HepG2 (cell line): ENCODE measurements at regions not wholly inside any gene's neighbourhood (a gene's known extent, or its start where the extent isn't known, plus 50 kb on each side); places are given as distances from the start of the nearest gene placed in this dataset.

Source experiments
- ARNTL ChIP-seq: sonication (generic); formaldehyde crosslinking; IDR thresholded peaks from 2 replicates; pipeline ENCODE4 v1.4.0; 2020; ENCODE audit warnings: mild to moderate bottlenecking, missing genetic modification reagents
- BORCS8-MEF2B ChIP-seq: sonication (generic); formaldehyde crosslinking; IDR thresholded peaks from 2 replicates; pipeline ENCODE4 v1.8.0; 2022; ENCODE audit warnings: mild to moderate bottlenecking, missing genetic modification reagents
- CBX2 ChIP-seq, 2 experiments: fragments of 200-600 bp in 1 of 2; sonication (generic); formaldehyde crosslinking in 1 of 2; IDR thresholded peaks; 2 replicates each; pipeline versions ENCODE4 v1.7.0 to v1.8.1; 2018 to 2022; ENCODE audit warnings: low read depth in 2 of 2, low read length in 1 of 2, mild to moderate bottlenecking in 1 of 2, missing genetic modification reagents in 1 of 2
- DR1 ChIP-seq: sonication (generic); formaldehyde crosslinking; IDR thresholded peaks from 2 replicates; pipeline ENCODE4 v1.8.0; 2021; ENCODE audit warnings: mild to moderate bottlenecking, missing genetic modification reagents, inconsistent platforms
- GFI1 ChIP-seq: sonication (generic); formaldehyde crosslinking; IDR thresholded peaks from 2 replicates; pipeline ENCODE4 v1.5.0; 2020; ENCODE audit warnings: missing genetic modification reagents, mild to moderate bottlenecking, borderline replicate concordance
- IRF2 ChIP-seq: IDR thresholded peaks from 2 replicates; pipeline ENCODE4 v1.6.1; 2018; ENCODE audit warnings: missing genetic modification reagents, missing compliant biosample characterization
- KAT8 ChIP-seq: IDR thresholded peaks from 2 replicates; pipeline ENCODE4 v1.6.1; 2016; ENCODE audit warnings: missing genetic modification reagents, missing compliant biosample characterization
- MAZ ChIP-seq, 2 experiments: sonication (generic) in 1 of 2; formaldehyde crosslinking in 1 of 2; IDR thresholded peaks; 2 replicates each; pipeline versions ENCODE4 v1.5.0 to v1.6.1; 2012 to 2020; ENCODE audit warnings: low read depth in 2 of 2, mild to moderate bottlenecking in 2 of 2, borderline replicate concordance in 1 of 2, improper control_type of control experiment in 1 of 2, low read length in 1 of 2, missing genetic modification reagents in 1 of 2, moderate library complexity in 1 of 2
- USF2 ChIP-seq, 2 experiments: sonication (generic) in 1 of 2; formaldehyde crosslinking in 1 of 2; IDR thresholded peaks; 2 replicates each; pipeline versions ENCODE4 v1.5.1 to v1.6.1; 2011 to 2020; ENCODE audit warnings: borderline replicate concordance in 1 of 2, low read depth in 1 of 2, low read length in 1 of 2, mild to moderate bottlenecking in 1 of 2, missing genetic modification reagents in 1 of 2, moderate library complexity in 1 of 2
- ZBTB42 ChIP-seq: sonication (generic); formaldehyde crosslinking; IDR thresholded peaks from 2 replicates; pipeline ENCODE4 v1.5.0; 2020; ENCODE audit warnings: mild to moderate bottlenecking, missing genetic modification reagents
- ZFP36L1 ChIP-seq: sonication (generic); formaldehyde crosslinking; IDR thresholded peaks from 2 replicates; pipeline ENCODE4 v1.8.0; 2022; ENCODE audit warnings: mild to moderate bottlenecking, missing genetic modification reagents, moderate library complexity
- ZNF205 ChIP-seq: IDR thresholded peaks from 2 replicates; pipeline ENCODE4 v1.6.1; 2018; ENCODE audit warnings: missing biosample characterization, missing genetic modification reagents
- ZNF274 ChIP-seq: sonication (generic); formaldehyde crosslinking; IDR thresholded peaks from 2 replicates; pipeline ENCODE4 v1.5.1; 2020; ENCODE audit warnings: mild to moderate bottlenecking, missing genetic modification reagents
- ZNF276 ChIP-seq: sonication (generic); formaldehyde crosslinking; IDR thresholded peaks from 2 replicates; pipeline ENCODE4 v1.4.0; 2020; ENCODE audit warnings: mild to moderate bottlenecking, low read depth, missing genetic modification reagents
- ZNF331 ChIP-seq: sonication (generic); formaldehyde crosslinking; IDR thresholded peaks from 2 replicates; pipeline ENCODE4 v1.4.0; 2020; ENCODE audit warnings: missing genetic modification reagents
- ZNF382 ChIP-seq: sonication (generic); formaldehyde crosslinking; IDR thresholded peaks from 2 replicates; pipeline ENCODE4 v1.5.0; 2020; ENCODE audit warnings: missing genetic modification reagents, mild to moderate bottlenecking, borderline replicate concordance
- TF ChIP-seq, protein P1 (sequence below): sonication (generic); formaldehyde crosslinking; IDR thresholded peaks from 2 replicates; pipeline ENCODE4 v1.4.0; 2020; ENCODE audit warnings: mild to moderate bottlenecking, missing genetic modification reagents
- TF ChIP-seq, protein P2 (sequence below): sonication (generic); formaldehyde crosslinking; IDR thresholded peaks from 2 replicates; pipeline ENCODE4 v1.5.0; 2020; ENCODE audit warnings: mild to moderate bottlenecking, missing genetic modification reagents, borderline replicate concordance

- TF ChIP-seq MAZ (IDR thresholded peaks at IDR 0.05; ENCODE audit: borderline replicate concordance, low read depth, low read length): no peak
- 0 out of 2 replicates have a peak, but pooled peaks have one; percentile 17 for TF ChIP-seq MAZ (CRISPR knock-in tag; IDR thresholded peaks at IDR 0.05; ENCODE audit: low read depth)
- TF ChIP-seq, protein P1, sequence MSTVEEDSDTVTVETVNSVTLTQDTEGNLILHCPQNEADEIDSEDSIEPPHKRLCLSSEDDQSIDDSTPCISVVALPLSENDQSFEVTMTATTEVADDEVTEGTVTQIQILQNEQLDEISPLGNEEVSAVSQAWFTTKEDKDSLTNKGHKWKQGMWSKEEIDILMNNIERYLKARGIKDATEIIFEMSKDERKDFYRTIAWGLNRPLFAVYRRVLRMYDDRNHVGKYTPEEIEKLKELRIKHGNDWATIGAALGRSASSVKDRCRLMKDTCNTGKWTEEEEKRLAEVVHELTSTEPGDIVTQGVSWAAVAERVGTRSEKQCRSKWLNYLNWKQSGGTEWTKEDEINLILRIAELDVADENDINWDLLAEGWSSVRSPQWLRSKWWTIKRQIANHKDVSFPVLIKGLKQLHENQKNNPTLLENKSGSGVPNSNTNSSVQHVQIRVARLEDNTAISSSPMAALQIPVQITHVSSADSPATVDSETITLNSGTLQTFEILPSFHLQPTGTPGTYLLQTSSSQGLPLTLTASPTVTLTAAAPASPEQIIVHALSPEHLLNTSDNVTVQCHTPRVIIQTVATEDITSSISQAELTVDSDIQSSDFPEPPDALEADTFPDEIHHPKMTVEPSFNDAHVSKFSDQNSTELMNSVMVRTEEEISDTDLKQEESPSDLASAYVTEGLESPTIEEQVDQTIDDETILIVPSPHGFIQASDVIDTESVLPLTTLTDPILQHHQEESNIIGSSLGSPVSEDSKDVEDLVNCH (CRISPR knock-in tag): no peak
- peak; percentile 61; the same call in 1 of the 2 replicates for TF ChIP-seq ZNF331 (CRISPR knock-in tag)
- 0 out of 2 replicates have a peak, but pooled peaks have one; percentile 36 for TF ChIP-seq KAT8 (CRISPR knock-in tag)
- 0 out of 2 replicates have a peak, but pooled peaks have one; percentile 44 for TF ChIP-seq IRF2 (CRISPR knock-in tag)
- TF ChIP-seq, protein P2, sequence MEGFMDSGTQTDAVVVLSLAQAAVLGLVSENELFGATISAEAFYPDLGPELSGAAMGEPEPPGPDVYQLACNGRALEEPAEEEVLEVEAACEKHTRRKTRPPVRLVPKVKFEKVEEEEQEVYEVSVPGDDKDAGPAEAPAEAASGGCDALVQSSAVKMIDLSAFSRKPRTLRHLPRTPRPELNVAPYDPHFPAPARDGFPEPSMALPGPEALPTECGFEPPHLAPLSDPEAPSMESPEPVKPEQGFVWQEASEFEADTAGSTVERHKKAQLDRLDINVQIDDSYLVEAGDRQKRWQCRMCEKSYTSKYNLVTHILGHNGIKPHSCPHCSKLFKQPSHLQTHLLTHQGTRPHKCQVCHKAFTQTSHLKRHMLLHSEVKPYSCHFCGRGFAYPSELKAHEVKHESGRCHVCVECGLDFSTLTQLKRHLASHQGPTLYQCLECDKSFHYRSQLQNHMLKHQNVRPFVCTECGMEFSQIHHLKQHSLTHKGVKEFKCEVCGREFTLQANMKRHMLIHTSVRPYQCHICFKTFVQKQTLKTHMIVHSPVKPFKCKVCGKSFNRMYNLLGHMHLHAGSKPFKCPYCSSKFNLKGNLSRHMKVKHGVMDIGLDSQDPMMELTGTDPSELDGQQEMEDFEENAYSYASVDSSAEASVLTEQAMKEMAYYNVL (CRISPR knock-in tag): no peak
- no peak for TF ChIP-seq ZBTB42 (CRISPR knock-in tag)
- TF ChIP-seq BORCS8-MEF2B (CRISPR knock-in tag): no peak
- TF ChIP-seq ZNF382 (CRISPR knock-in tag): no peak
- no peak for TF ChIP-seq ARNTL (CRISPR knock-in tag)
- peak; percentile 36; the same call in 1 of the 2 replicates for TF ChIP-seq ZNF274 (CRISPR knock-in tag)
- no peak for TF ChIP-seq CBX2 (IDR thresholded peaks at IDR 0.05; ENCODE audit: low read depth, low read length)
- no peak for TF ChIP-seq CBX2 (CRISPR knock-in tag; IDR thresholded peaks at IDR 0.05; ENCODE audit: low read depth)
- TF ChIP-seq ZNF205 (CRISPR knock-in tag): no peak
- no peak for TF ChIP-seq DR1 (CRISPR knock-in tag)
- peak; percentile 93 for TF ChIP-seq USF2 (IDR thresholded peaks at IDR 0.05; ENCODE audit: low read depth, low read length)
- peak; percentile 97; the same call in 1 of the 2 replicates for TF ChIP-seq USF2 (CRISPR knock-in tag; IDR thresholded peaks at IDR 0.05; ENCODE audit: borderline replicate concordance)
- no peak for TF ChIP-seq GFI1 (CRISPR knock-in tag)
- TF ChIP-seq ZNF276 (CRISPR knock-in tag): no peak
- TF ChIP-seq ZFP36L1 (CRISPR knock-in tag): no peak
Observed at GRCh38 chr9:129317179-129318011, 139.3 kb upstream of the IER5L start (continued).
